GM21381 (cell line): ENCODE measurements at regions not wholly inside any gene's neighbourhood (a gene's known extent, or its start where the extent isn't known, plus 50 kb on each side); places are given as distances from the start of the nearest gene placed in this dataset.

ENCODE experiments used
- ATAC-seq: cut with Tn5 transposase; IDR thresholded peaks from one replicate; pipeline ENCODE4 v1.9.1; 2021; ENCODE audit warnings: mild to moderate bottlenecking, moderate library complexity; ENCODE audit not compliant: unreplicated experiment

- ATAC-seq, result no peak
Observed at GRCh38 chr7:35463751-35464150, 209.9 kb upstream of the TBX20 start.

- ATAC-seq, result no peak
Observed at GRCh38 chr7:35463176-35463700, 209.3 kb upstream of the TBX20 start.

- ATAC-seq, result no peak
Observed at GRCh38 chr7:35454575-35455385, 200.9 kb upstream of the TBX20 start.

- ATAC-seq, result no peak
Observed at GRCh38 chr7:35450456-35451214, 196.7 kb upstream of the TBX20 start.

GRCh38 chr7:35448486-35448885, 194.6 kb upstream of the TBX20 start:
- no peak for ATAC-seq

- ATAC-seq, result no peak
Observed at GRCh38 chr7:35446091-35446490, 192.2 kb upstream of the TBX20 start.

GRCh38 chr7:35437619-35438275, 183.8 kb upstream of the TBX20 start:
- ATAC-seq, result no peak

- ATAC-seq, result no peak
Observed at GRCh38 chr7:35436452-35436851, 182.6 kb upstream of the TBX20 start.

- no peak for ATAC-seq
Observed at GRCh38 chr7:35430547-35431153, 176.8 kb upstream of the TBX20 start.

GRCh38 chr7:35424869-35425495, 171.1 kb upstream of the TBX20 start:
- no peak for ATAC-seq

GRCh38 chr7:35424440-35424839, 170.5 kb upstream of the TBX20 start:
- no peak for ATAC-seq

- no peak for ATAC-seq
Observed at GRCh38 chr7:35422715-35423114, 168.8 kb upstream of the TBX20 start.

- no peak for ATAC-seq
Observed at GRCh38 chr7:35420656-35421055, 166.8 kb upstream of the TBX20 start.

GRCh38 chr7:35419391-35419755, 165.5 kb upstream of the TBX20 start:
- ATAC-seq, result no peak

GRCh38 chr7:35418716-35419390, 165.0 kb upstream of the TBX20 start:
- ATAC-seq, result no peak

- ATAC-seq, result no peak
Observed at GRCh38 chr7:35416568-35416967, 162.7 kb upstream of the TBX20 start.

- no peak for ATAC-seq
Observed at GRCh38 chr7:35415411-35415822, 161.5 kb upstream of the TBX20 start.

- ATAC-seq, result no peak
Observed at GRCh38 chr7:35411331-35411730, 157.4 kb upstream of the TBX20 start.

- no peak for ATAC-seq
Observed at GRCh38 chr7:35405461-35405860, 151.6 kb upstream of the TBX20 start.

- ATAC-seq, result no peak
Observed at GRCh38 chr7:35401217-35401879, 147.4 kb upstream of the TBX20 start.
